HepG2 (cell line): ENCODE measurements at regions not wholly inside any gene's neighbourhood (a gene's known extent, or its start where the extent isn't known, plus 50 kb on each side); places are given as distances from the start of the nearest gene placed in this dataset.

Source experiments
- ARID2 ChIP-seq: sonication (generic); formaldehyde crosslinking; IDR thresholded peaks from 2 replicates; pipeline ENCODE4 v1.8.1; 2022; ENCODE audit warnings: mild to moderate bottlenecking, missing genetic modification reagents, borderline replicate concordance
- GTF3A ChIP-seq: sonication (generic); formaldehyde crosslinking; conservative IDR thresholded peaks from 2 replicates; pipeline ENCODE4 v1.4.0; 2020; ENCODE audit warnings: mild to moderate bottlenecking, missing genetic modification reagents
- HDAC1 ChIP-seq: sonication (generic); formaldehyde crosslinking; IDR thresholded peaks from 2 replicates; pipeline ENCODE4 v1.5.1; 2020; ENCODE audit warnings: mild to moderate bottlenecking, missing genetic modification reagents
- MEIS2 ChIP-seq: sonication (generic); formaldehyde crosslinking; IDR thresholded peaks from 2 replicates; pipeline ENCODE4 v1.9.0; 2021; ENCODE audit warnings: mild to moderate bottlenecking, missing genetic modification reagents
- NFRKB ChIP-seq: fragments of 450-650 bp; IDR thresholded peaks from 2 replicates; pipeline ENCODE4 v1.6.1; 2017
- SP4 ChIP-seq: sonication (generic); formaldehyde crosslinking; IDR thresholded peaks from 2 replicates; pipeline ENCODE4 v1.8.1; 2023; ENCODE audit warnings: mild to moderate bottlenecking, missing genetic modification reagents
- ZNF33A ChIP-seq: sonication (generic); formaldehyde crosslinking; IDR thresholded peaks from 2 replicates; pipeline ENCODE4 v1.5.1; 2020; ENCODE audit warnings: missing genetic modification reagents, mild to moderate bottlenecking, moderate library complexity, borderline replicate concordance
- ZNF570 ChIP-seq: sonication (generic); formaldehyde crosslinking; IDR thresholded peaks from 2 replicates; pipeline ENCODE4 v1.4.0; 2020; ENCODE audit warnings: mild to moderate bottlenecking, missing genetic modification reagents, borderline replicate concordance
- TF ChIP-seq, protein P1 (sequence below): IDR thresholded peaks from 2 replicates; pipeline ENCODE4 v1.6.1; 2016; ENCODE audit warnings: mild to moderate bottlenecking, missing biosample characterization, missing genetic modification reagents
- TF ChIP-seq, protein P2 (sequence below), 2 experiments: fragments of 450-650 bp in 1 of 2; sonication (generic) in 1 of 2; formaldehyde crosslinking in 1 of 2; IDR thresholded peaks; 2 replicates each; pipeline versions ENCODE4 v1.6.1 to v1.8.0; 2016 to 2022; ENCODE audit warnings: antibody characterized with exemption in 1 of 2, mild to moderate bottlenecking in 1 of 2, missing genetic modification reagents in 1 of 2

DNA sequence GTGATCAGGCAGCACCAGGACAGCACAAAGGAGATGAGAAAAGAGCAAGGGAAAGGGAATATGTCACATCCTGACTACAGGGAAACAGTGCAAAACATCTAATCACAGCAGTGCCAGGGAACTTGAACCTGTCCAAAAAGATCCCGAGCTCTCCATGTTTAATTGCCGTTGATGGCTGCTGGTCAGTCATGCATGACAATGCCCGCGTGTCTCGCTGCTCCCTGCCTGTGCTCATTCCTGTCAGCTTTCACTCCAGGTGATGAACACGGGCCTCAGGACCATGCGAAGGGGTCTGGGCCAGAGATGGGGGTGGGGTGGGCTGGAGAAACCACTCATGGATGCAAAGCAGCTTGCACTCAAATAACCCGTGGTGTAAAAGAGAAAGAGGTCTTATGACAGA lies 287.0 kb downstream of the GPATCH2 start (continued):
- TF ChIP-seq, protein P1, sequence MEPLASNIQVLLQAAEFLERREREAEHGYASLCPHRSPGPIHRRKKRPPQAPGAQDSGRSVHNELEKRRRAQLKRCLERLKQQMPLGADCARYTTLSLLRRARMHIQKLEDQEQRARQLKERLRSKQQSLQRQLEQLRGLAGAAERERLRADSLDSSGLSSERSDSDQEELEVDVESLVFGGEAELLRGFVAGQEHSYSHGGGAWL (CRISPR knock-in tag), result no peak
- no peak for TF ChIP-seq ARID2
- TF ChIP-seq HDAC1 (CRISPR knock-in tag), result no peak
- TF ChIP-seq NFRKB, result no peak
- TF ChIP-seq ZNF570 (CRISPR knock-in tag), result no peak
- TF ChIP-seq ZNF33A (CRISPR knock-in tag), result no peak
- no peak for TF ChIP-seq MEIS2 (CRISPR knock-in tag)
- TF ChIP-seq SP4, result no peak
- TF ChIP-seq, protein P2, sequence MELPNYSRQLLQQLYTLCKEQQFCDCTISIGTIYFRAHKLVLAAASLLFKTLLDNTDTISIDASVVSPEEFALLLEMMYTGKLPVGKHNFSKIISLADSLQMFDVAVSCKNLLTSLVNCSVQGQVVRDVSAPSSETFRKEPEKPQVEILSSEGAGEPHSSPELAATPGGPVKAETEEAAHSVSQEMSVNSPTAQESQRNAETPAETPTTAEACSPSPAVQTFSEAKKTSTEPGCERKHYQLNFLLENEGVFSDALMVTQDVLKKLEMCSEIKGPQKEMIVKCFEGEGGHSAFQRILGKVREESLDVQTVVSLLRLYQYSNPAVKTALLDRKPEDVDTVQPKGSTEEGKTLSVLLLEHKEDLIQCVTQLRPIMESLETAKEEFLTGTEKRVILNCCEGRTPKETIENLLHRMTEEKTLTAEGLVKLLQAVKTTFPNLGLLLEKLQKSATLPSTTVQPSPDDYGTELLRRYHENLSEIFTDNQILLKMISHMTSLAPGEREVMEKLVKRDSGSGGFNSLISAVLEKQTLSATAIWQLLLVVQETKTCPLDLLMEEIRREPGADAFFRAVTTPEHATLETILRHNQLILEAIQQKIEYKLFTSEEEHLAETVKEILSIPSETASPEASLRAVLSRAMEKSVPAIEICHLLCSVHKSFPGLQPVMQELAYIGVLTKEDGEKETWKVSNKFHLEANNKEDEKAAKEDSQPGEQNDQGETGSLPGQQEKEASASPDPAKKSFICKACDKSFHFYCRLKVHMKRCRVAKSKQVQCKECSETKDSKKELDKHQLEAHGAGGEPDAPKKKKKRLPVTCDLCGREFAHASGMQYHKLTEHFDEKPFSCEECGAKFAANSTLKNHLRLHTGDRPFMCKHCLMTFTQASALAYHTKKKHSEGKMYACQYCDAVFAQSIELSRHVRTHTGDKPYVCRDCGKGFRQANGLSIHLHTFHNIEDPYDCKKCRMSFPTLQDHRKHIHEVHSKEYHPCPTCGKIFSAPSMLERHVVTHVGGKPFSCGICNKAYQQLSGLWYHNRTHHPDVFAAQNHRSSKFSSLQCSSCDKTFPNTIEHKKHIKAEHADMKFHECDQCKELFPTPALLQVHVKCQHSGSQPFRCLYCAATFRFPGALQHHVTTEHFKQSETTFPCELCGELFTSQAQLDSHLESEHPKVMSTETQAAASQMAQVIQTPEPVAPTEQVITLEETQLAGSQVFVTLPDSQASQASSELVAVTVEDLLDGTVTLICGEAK (IDR thresholded peaks at IDR 0.05), result no peak
- TF ChIP-seq, protein P2 (CRISPR knock-in tag; IDR thresholded peaks at IDR 0.05), result no peak
- TF ChIP-seq GTF3A (CRISPR knock-in tag), result no peak
